BJ (cell line): ENCODE measurements at regions not wholly inside any gene's neighbourhood (a gene's known extent, or its start where the extent isn't known, plus 50 kb on each side); places are given as distances from the start of the nearest gene placed in this dataset.

Source experiments
- CTCF ChIA-PET: fragments of 350-600 bp; formaldehyde crosslinking; extraction: SDS; loops from one replicate; lab custom pipeline; 2021; ENCODE audit warnings: antibody characterized with exemption, inconsistent platforms; lab: Yijun Ruan, JAX
- POLR2A ChIA-PET: fragments of 300-600 bp; sonication (Branson Sonifier 250); formaldehyde crosslinking; extraction: SDS; loops from one replicate; lab custom pipeline; 2021; ENCODE audit warnings: antibody characterized with exemption; lab: Charles Lee
- DNase-seq: peaks from one replicate; pipeline ENCODE4 v3.0.0-alpha.2; 2011; ENCODE audit warnings: low read depth
- H3K27me3 ChIP-seq: 2 replicates; pipeline ENCODE4 v1.6.0; 2011; ENCODE audit warnings: low read length; ENCODE audit not compliant: control insufficient read depth, insufficient read depth
- H3K36me3 ChIP-seq: 2 replicates; pipeline ENCODE4 v1.5.1; 2011; ENCODE audit warnings: low read length; ENCODE audit not compliant: control insufficient read depth, insufficient read depth
- H3K4me3 ChIP-seq: 2 replicates; pipeline ENCODE4 v1.5.1; 2011; ENCODE audit warnings: low read depth, mild to moderate bottlenecking, control low read depth, low read length
- CTCF ChIP-seq: IDR thresholded peaks from 2 replicates; pipeline ENCODE4 v1.5.1; 2011; ENCODE audit warnings: low read depth, mild to moderate bottlenecking, control low read depth, inconsistent platforms, low read length, moderate library complexity; ENCODE audit not compliant: insufficient read depth

- TF ChIP-seq CTCF: no peak
- ChIA-PET POLR2A (no interaction called here), CTCF (no interaction called here)
- H3K36me3 ChIP-seq: no peaks in the 10 kb centered on the region
- no peak for DNase-seq
- H3K4me3 ChIP-seq: no peak overlapping the region
- no peaks in the 10 kb centered on the region for H3K27me3 ChIP-seq
Measured at GRCh38 chr18:40613721-40614120, 1341.3 kb upstream of the PIK3C3 start.

- TF ChIP-seq CTCF: no peak
- CTCF ChIA-PET: no interaction called here
- no peak for DNase-seq
- H3K27me3 ChIP-seq: no peaks in the 10 kb centered on the region
- no peaks in the 10 kb centered on the region for H3K36me3 ChIP-seq
- H3K4me3 ChIP-seq: no peak overlapping the region
- POLR2A ChIA-PET: no interaction called here
Measured at GRCh38 chr18:40612356-40612755, 1342.7 kb upstream of the PIK3C3 start.

- H3K36me3 ChIP-seq: no peaks in the 10 kb centered on the region
- H3K27me3 ChIP-seq: no peaks in the 10 kb centered on the region
- TF ChIP-seq CTCF: no peak
- no peak for DNase-seq
- ChIA-PET CTCF (no interaction called here), POLR2A (no interaction called here)
- H3K4me3 ChIP-seq: no peak overlapping the region
Measured at GRCh38 chr18:40608226-40608625, 1346.8 kb upstream of the PIK3C3 start.

- no peaks in the 10 kb centered on the region for H3K27me3 ChIP-seq
- ChIA-PET CTCF (no interaction called here), POLR2A (no interaction called here)
- DNase-seq: no peak
- no peak overlapping the region for H3K4me3 ChIP-seq
- no peaks in the 10 kb centered on the region for H3K36me3 ChIP-seq
- TF ChIP-seq CTCF: no peak
Measured at GRCh38 chr18:40607542-40608148, 1347.4 kb upstream of the PIK3C3 start.

GRCh38 chr18:40606996-40607395 is 1348.0 kb upstream of the PIK3C3 start:
- POLR2A ChIA-PET: no interaction called here
- DNase-seq: no peak
- no peaks in the 10 kb centered on the region for H3K36me3 ChIP-seq

More at GRCh38 chr18:40606996-40607395, 1348.0 kb upstream of the PIK3C3 start:
- Histone ChIP-seq H3K27me3 (no peaks in the 10 kb centered on the region), H3K4me3 (no peak overlapping the region)
- CTCF ChIA-PET: no interaction called here
- no peak for TF ChIP-seq CTCF
